ENCODE measurements at regions not wholly inside any gene's neighbourhood (a gene's known extent, or its start where the extent isn't known, plus 50 kb on each side); places are given as distances from the start of the nearest gene placed in this dataset.
"Not testable (repeated sequence)": the region's sequence is repeated elsewhere in the genome, so short reads cannot be mapped to it uniquely, and the experiment has no call there.

DNA sequence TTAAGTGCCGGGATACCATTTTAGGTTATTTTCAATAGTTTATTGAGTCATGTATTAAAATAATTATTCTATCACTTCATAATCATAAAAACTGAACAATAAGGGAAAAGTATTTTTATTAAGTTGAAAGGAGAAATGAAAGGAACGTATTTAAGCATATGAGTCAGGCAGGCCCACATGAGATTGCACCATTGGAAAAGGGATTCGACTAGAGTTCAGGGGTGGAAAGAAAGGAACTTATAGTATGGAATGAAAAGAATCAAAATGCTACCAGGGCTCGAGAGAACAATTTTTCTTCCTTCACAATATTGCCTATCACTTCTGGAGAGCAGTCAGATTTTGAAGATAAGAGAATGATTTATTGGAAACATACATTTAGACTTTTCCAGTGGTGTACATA is 516.5 kb upstream of the NETO1 start:
- DNase-seq, result no peak

- no peak for DNase-seq
Observed at GRCh38 chr18:73381699-73382036, 513.9 kb upstream of the NETO1 start.

DNA sequence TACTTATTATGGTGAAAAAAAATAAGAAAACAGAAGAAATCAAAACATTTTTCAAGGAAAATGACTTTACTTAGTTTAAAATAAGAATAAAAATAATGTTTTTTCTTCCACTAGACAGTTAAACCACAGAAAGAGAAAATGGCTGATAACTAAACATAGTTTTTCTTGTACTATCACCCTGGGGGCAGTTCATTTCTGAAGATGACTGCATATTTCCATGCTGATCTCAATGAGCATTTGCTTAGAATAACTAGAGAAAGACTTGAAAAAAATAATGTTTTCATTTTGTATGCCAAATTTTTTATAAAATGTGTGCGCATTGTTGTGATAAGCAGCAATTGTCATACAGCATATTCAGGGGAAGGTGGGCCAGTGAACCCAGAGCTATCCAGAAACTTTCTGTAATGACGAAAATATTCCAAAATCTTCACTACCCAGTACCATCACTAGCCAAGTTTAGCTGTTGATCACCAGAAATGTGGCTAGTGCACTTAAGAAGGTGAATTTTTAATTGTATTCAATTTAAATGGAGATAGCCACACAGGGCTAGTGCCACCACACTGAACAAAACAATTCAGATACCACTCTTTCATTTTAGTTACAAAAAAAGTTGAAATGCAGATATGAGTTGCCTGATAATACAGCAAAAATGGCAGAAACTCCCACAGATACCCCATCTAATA is 513.4 kb upstream of the NETO1 start:
- no peak for DNase-seq

DNA sequence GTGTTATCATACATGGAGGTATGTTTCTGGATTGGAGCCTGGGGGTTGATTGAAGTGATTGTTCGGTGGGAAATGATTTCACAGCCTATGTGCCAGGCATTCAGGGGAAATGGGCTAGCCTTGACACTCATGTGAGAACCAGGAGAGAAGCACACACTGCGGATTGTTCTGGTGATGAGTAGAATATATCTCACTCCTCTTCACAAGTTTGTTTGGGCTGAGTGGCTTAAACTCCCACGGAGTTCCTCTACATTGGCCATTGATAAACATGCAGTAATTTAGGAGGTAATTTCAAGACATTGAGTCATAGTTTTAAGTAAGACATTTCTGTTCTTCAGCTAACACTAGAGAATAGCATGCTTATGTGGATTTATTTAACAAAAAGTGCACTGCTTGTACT is 498.9 kb upstream of the NETO1 start:
- no peak for DNase-seq

DNA sequence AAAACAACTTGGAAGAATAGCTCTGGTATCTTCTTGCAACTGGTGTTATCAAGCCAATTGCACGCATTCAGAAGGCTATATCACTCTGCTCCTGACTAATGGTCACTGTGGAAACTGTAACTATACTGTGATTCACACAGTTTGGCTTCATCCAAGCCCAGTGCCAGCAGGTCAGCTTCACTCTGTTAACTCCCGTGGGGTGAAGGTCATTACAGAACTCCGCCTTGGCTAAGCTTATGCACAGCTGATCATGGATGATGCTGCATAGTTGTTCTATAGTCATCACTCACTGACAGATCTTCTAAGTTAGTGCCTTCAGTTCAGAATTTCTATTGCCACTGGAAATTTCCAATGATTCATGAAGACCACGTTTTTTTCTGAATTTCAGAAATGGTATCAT is 497.2 kb upstream of the NETO1 start:
- DNase-seq, result no peak

GRCh38 chr18:73355121-73355520 is 487.3 kb upstream of the NETO1 start:
- no peak for DNase-seq

DNA sequence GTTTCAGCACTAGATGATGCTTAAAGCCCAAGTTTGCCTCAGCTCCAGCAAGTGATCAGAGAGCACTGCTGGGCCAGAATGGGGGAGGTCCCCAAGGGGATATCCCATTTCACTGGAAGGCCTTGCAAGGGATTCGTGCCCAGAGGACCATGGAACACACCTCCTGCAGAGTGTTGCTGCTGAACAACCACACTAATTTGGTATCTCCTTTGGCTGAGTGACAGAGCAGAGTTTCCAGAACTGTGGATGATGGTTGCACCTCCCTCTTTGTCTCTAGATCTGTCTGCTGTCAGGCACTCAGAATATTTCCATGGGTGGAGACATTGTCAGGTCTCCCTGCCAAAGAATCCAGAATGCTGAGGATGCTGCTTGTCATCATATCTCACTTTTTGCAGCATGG is 484.8 kb upstream of the NETO1 start:
- no peak for DNase-seq

DNA sequence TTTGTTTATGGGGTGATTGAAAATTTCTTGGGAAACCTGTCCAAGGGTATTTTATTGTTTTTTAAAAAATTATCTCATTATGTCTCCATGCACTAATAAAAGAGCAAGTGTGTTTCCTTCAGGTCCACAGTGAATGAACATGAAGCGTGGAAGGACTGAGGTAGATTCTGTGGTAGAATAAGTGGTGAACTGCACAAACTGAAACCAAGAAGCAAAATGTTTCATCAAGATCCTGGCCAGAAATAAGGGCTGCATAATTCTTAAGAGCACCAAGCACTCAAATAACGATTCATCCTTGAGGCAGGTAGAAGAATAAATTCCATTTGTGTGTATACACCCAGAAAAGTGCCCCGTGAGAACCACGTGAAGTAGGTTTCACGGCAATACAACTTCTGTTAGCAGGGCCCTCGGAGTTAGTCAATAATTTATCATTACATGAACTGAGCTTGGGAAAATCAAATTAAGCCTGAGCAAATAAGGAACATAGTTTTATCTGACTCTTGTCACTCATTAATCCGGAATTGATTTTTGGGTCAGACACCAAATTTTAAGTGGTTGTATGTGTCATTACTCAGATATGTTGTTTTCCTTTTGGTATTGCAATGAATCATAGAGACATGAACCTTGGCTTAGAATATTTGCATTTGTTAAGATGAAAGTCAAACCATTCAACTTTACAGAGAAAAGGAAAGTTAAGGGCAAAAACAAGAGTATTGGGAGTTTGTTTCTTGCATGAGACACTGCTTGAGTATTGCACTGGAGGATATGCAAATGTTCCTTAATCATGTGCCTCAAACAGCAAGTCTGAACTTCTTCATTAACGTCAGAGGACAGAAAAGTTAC is 472.6 kb upstream of the NETO1 start:
- no peak for DNase-seq

GRCh38 chr18:73331212-73331772 is 463.5 kb upstream of the NETO1 start:
- no peak for DNase-seq

DNA sequence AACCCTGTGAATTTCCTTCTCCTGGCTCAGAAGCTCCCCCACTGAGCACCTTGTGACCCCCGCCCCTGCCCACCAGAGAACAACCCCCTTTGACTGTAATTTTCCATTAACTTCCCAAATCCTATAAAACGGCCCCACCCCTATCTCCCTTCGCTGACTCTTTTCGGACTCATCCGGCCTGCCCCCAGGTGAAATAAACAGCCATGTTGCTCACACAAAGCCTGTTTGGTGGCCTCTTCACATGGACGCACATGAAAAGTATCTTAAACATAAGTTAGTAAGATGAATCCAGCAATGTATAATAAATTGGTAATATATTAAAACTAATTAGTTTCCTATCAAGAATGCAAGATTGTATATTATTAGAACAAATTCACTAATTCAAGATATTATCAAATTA is 462.3 kb upstream of the NETO1 start:
- not testable (repeated sequence) for DNase-seq

DNA sequence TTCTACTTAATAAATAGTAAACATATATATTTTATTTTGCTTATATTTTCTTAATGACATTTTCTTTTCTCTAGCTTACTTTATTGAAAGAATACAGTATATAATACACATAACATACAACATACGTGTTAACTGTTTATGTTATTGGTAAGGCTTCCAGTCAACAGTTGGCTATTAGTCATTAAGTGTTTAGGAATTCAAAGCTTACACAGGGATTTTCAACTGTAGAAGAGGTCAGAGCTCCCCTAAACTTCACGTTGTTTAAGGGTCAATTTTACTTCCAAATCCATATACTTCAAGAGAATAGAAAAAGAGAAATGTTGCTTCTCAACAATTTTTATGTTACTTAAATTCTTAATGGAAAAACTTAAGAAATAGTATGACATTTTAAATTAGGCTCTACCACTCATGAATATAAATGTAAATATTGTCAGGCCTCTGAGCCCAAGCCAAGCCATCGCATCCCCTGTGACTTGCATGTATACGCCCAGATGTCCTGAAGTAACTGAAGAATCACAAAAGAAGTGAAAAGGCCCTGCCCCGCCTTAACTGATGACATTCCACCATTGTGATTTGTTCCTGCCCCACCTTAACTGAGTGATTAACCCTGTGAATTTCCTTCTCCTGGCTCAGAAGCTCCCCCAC is 456.5 kb upstream of the NETO1 start:
- not testable (repeated sequence) for DNase-seq

DNA sequence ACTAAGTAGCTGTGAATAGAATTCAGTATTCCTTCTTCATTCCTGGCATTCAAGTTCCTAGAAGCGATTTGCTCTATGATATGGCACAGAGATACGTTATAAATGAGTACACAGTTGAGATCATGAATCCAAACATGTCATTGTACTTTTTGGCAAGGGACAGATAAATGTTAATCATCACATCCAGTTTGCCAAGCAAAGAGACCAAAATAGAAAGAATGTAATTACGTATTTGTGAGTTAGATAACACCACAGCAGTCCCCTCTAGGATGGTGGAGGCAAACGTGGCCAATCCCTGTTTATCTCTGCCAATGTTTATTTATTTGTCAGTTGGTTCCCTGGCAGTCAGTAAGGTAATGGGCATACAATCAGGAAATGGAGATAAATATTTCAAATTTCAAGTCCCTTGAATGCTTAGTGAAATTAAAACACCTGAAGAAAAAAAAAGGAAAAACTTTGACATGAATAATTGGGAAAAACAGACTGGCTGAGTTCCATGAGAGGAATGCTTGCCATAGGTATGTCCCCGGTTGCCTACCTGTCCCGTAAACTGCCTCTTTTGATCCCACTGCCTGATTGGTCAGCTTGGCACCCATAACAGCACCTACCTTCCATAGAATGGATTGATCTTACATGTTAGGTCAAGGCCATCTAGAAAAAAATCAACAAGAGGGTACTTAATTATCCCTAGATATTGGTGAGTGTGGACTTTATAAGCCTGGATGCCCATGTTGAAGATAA is 451.1 kb upstream of the NETO1 start:
- DNase-seq, result no peak

DNA sequence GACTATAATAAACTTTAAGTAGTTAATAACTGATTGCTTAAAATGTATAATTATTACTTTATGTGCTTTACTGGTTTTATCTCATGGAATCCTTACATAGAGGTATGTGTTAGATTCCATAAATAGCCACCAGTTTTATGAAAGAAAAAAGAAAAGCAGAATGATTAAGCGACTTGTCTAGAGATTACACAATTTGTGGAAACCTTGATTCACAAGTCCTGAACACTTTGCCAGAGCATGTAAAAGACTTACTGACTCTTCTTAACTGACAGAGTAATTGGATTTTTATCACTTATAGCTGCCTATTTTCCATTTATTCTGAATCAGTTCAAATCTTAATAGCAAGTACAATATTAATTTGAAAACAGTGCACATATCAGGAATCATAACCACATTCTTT is 448.7 kb upstream of the NETO1 start:
- no peak for DNase-seq

GRCh38 chr18:73315381-73315780 is 447.6 kb upstream of the NETO1 start:
- DNase-seq, result no peak

DNA sequence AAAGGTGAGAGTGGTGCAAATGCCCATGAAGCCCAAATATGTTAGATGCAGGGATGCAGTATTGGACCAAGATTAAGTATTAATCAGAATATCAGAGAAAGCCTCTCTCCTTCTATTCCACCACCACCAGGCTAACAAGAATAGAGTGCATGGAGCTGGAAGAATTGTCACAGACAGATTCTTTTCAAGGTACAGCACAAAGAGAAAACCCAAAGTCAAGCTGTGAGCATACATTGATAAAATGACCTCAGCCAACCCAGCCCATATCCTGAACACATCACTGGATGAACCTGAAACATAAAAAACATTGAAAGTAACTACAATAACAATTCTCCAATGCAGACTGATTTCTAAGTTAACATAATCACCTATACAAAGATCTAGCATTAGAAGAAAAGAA is 445.7 kb upstream of the NETO1 start:
- no peak for DNase-seq

- no peak for DNase-seq
Observed at GRCh38 chr18:73296686-73297085, 428.9 kb upstream of the NETO1 start.

- no peak for DNase-seq
Observed at GRCh38 chr18:73292156-73292555, 424.4 kb upstream of the NETO1 start.

DNA sequence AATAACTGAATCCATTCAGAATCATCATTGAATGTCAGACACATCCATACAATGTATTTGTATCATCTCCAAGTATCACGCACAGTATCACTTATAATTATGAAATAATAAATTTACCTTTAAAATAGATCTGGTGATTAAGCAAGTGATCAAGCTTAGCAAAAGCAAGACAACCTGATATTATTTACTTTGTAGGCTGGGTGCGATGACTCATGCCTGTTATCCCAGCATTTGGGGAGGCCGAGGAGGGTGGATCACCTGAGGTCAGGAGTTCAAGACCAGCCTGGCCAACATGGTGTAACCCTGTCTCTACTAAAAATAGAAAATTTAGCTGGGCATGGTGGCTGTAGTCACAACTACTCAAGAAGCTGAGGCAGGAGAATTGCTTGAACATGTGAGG is 421.0 kb upstream of the NETO1 start:
- no peak for DNase-seq

DNA sequence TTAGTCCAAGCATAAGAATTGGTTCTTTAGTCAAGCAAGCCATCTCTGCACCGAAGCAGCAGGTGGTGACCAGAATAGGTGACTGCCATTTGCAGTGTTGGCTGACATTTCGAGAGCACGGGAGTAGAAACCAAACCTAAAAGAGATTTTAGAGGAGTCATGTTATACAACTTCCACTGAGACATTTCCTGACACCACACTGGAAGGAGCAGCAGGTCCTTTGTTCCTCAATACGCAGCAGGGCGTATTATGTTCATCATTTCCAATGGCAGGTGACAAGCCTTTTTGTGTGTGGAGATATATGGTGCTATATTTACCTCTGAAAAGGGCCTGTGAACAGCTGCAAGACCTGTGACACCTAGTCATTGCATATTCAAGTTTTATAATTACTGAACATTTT is 418.8 kb upstream of the NETO1 start:
- peak; percentile 67 for DNase-seq

- DNase-seq, result no peak
Observed at GRCh38 chr18:73283788-73284187, 416.0 kb upstream of the NETO1 start.

GRCh38 chr18:73283032-73283431 is 415.2 kb upstream of the NETO1 start:
- no peak for DNase-seq

DNA sequence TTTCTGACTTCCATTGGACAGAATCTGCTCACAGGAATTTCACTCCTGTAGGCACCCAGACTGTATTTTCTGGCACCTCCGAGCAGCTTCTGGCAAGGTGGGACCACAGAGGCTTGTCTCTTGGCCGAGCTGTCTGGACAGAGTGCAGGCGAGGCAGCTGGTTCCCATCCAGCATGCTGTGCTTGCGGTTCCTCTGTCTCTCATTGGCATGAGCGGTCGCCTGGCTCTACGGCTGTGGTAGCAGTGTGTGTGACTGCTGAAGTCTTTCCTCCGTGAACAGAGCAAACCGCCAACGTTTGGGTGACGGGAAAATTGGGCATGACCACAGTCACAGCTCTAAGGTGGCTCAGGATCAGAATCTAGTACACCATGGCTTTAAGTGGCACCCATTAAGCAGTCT is 411.7 kb upstream of the NETO1 start:
- DNase-seq, result no peak
